Neural progenitor cell (in vitro differentiated cells): ENCODE measurements at regions not wholly inside any gene's neighbourhood (a gene's known extent, or its start where the extent isn't known, plus 50 kb on each side); places are given as distances from the start of the nearest gene placed in this dataset.

Experiments used
- DNase-seq: peaks from one replicate; pipeline ENCODE4 v3.0.0-alpha.2; 2016; ENCODE audit warnings: low spot score
- H2AFZ ChIP-seq: fragments of 200-600 bp; sonication (generic); replicated peaks from 2 replicates; pipeline ENCODE4 v1.6.1; 2016; ENCODE audit warnings: antibody characterized with exemption
- H3F3A ChIP-seq: fragments of 200-600 bp; sonication (generic); 2 replicates; pipeline ENCODE4 v1.6.1; 2016; ENCODE audit warnings: antibody characterized with exemption, low read depth
- H3K27ac ChIP-seq: fragments of 200-600 bp; sonication (generic); 2 replicates; pipeline ENCODE4 v1.5.1; 2016; ENCODE audit warnings: mild to moderate bottlenecking
- H3K27me3 ChIP-seq: fragments of 200-600 bp; sonication (generic); 2 replicates; pipeline ENCODE4 v1.6.1; 2016; ENCODE audit warnings: mild to moderate bottlenecking, moderate library complexity
- H3K36me3 ChIP-seq: fragments of 200-600 bp; sonication (generic); 2 replicates; pipeline ENCODE4 v1.5.1; 2016
- H3K4me1 ChIP-seq: fragments of 200-600 bp; sonication (generic); 2 replicates; pipeline ENCODE4 v1.6.1; 2016; ENCODE audit warnings: mixed run types
- H3K4me2 ChIP-seq: fragments of 200-600 bp; sonication (generic); 2 replicates; pipeline ENCODE4 v1.6.1; 2016
- H3K4me3 ChIP-seq: fragments of 200-600 bp; sonication (generic); 2 replicates; pipeline ENCODE4 v1.5.1; 2016
- H3K79me2 ChIP-seq: fragments of 200-600 bp; sonication (generic); 2 replicates; pipeline ENCODE4 v1.6.1; 2016; ENCODE audit warnings: low read depth
- H3K9ac ChIP-seq: fragments of 200-600 bp; sonication (generic); 2 replicates; pipeline ENCODE4 v1.6.1; 2016
- H3K9me3 ChIP-seq: fragments of 200-600 bp; sonication (generic); 2 replicates; pipeline ENCODE4 v1.5.1; 2016; ENCODE audit warnings: low read depth
- H4K20me1 ChIP-seq: fragments of 200-600 bp; sonication (generic); 2 replicates; pipeline ENCODE4 v1.6.1; 2016; ENCODE audit warnings: low read depth
- H3K27ac Mint-ChIP-seq: 3 replicates; pipeline ENCODE4 v1.8.0; 2021; ENCODE audit warnings: mixed read lengths
- H3K27me3 Mint-ChIP-seq: 2 replicates; pipeline ENCODE4 v1.8.0; 2022; ENCODE audit warnings: low read depth, mild to moderate bottlenecking, inconsistent platforms, moderate library complexity, mixed read lengths; ENCODE audit not compliant: insufficient read depth
- H3K36me3 Mint-ChIP-seq: 3 replicates; pipeline ENCODE4 v1.8.0; 2021; ENCODE audit warnings: mixed read lengths
- H3K4me1 Mint-ChIP-seq: 3 replicates; pipeline ENCODE4 v1.8.0; 2021; ENCODE audit warnings: mixed read lengths
- H3K4me3 Mint-ChIP-seq: 3 replicates; pipeline ENCODE4 v1.8.0; 2021; ENCODE audit warnings: mild to moderate bottlenecking, moderate library complexity, mixed read lengths
- H3K9me3 Mint-ChIP-seq: 3 replicates; pipeline ENCODE4 v1.8.0; 2020; ENCODE audit warnings: mixed read lengths
- EZH2 ChIP-seq: fragments of 200-600 bp; sonication (generic); IDR thresholded peaks from 2 replicates; pipeline ENCODE4 v1.6.1; 2017; ENCODE audit warnings: antibody characterized with exemption, mild to moderate bottlenecking, moderate library complexity
- EZH2phosphoT487 ChIP-seq: fragments of 200-600 bp; sonication (generic); IDR thresholded peaks from 2 replicates; pipeline ENCODE4 v1.6.1; 2017; ENCODE audit warnings: antibody characterized with exemption
- TF ChIP-seq, protein P1 (sequence below): fragments of 200-600 bp; sonication (generic); IDR thresholded peaks from 2 replicates; pipeline ENCODE4 v1.5.1; 2017; ENCODE audit warnings: antibody characterized with exemption, mild to moderate bottlenecking

DNA sequence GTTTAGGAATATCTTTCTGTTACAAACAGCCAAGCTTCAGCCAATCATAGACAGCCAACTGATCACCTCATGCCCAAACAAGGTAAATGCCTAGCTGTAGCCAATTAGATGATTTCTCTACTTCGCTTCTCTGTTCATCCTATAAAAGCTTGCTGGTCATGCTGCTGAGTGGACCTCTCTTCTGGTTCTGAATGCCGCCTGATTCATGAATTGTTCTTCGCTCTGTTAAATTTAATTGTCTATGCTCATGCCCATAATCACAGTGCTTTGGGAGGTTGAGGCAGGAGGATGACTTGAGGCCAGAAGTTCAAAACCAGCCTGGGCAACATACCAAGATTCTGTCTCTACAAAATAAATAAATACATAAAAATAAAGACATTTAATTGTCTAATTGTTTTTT, 698.1 kb upstream of the NRP1 start:
- no peaks in the 10 kb centered on the region for H3F3A ChIP-seq
- no peak overlapping the region for H2AFZ ChIP-seq
- H3K27me3 Mint-ChIP-seq = peaks cover 2% of the 10 kb centered on the region
- no peaks in the 10 kb centered on the region for H4K20me1 ChIP-seq
- H3K4me1 Mint-ChIP-seq = no peaks in the 10 kb centered on the region
- H3K4me1 ChIP-seq = no peaks in the 10 kb centered on the region
- H3K36me3 Mint-ChIP-seq = no peaks in the 10 kb centered on the region
- H3K4me2 ChIP-seq = no peak overlapping the region
- no peak overlapping the region for H3K27ac Mint-ChIP-seq
- no peak overlapping the region for H3K9ac ChIP-seq
- TF ChIP-seq, protein P1, sequence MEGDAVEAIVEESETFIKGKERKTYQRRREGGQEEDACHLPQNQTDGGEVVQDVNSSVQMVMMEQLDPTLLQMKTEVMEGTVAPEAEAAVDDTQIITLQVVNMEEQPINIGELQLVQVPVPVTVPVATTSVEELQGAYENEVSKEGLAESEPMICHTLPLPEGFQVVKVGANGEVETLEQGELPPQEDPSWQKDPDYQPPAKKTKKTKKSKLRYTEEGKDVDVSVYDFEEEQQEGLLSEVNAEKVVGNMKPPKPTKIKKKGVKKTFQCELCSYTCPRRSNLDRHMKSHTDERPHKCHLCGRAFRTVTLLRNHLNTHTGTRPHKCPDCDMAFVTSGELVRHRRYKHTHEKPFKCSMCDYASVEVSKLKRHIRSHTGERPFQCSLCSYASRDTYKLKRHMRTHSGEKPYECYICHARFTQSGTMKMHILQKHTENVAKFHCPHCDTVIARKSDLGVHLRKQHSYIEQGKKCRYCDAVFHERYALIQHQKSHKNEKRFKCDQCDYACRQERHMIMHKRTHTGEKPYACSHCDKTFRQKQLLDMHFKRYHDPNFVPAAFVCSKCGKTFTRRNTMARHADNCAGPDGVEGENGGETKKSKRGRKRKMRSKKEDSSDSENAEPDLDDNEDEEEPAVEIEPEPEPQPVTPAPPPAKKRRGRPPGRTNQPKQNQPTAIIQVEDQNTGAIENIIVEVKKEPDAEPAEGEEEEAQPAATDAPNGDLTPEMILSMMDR = no peak
- TF ChIP-seq EZH2phosphoT487 (no peak), EZH2 (no peak)
- no peak for DNase-seq
- H3K9me3 Mint-ChIP-seq = peaks cover 5% of the 10 kb centered on the region
- no peak overlapping the region for H3K27ac ChIP-seq
- no peaks in the 10 kb centered on the region for H3K36me3 ChIP-seq
- no peaks in the 10 kb centered on the region for H3K27me3 ChIP-seq
- H3K4me3 ChIP-seq = no peak overlapping the region
- H3K9me3 ChIP-seq = no peaks in the 10 kb centered on the region
- H3K4me3 Mint-ChIP-seq = no peak overlapping the region
- no peaks in the 10 kb centered on the region for H3K79me2 ChIP-seq

DNA sequence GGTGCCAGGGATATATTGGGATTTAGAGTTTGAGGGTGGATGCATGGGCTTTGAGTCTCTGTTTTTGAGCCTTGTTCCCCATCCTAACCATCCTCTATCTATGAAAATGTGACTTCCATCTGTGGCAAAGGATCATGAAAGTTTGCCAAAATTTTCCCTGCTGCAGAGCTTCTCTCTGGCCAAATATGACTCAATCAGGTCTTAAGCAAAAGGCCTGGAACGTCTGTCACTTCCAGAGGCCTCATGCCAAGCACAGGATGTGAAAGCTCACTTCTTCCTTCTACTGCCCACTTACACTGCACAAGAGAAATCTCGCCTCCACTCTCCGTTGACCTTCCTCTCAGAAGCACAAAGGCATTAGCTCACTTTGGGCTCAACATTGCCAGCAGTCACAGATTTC, 696.9 kb upstream of the NRP1 start:
- Histone ChIP-seq H3K4me3 (no peak overlapping the region), H3K27ac (no peak overlapping the region), H4K20me1 (no peaks in the 10 kb centered on the region), H3K79me2 (no peaks in the 10 kb centered on the region), H3F3A (no peaks in the 10 kb centered on the region), H3K4me2 (no peak overlapping the region), H3K36me3 (no peaks in the 10 kb centered on the region), H3K27me3 (no peaks in the 10 kb centered on the region), H3K9me3 (no peaks in the 10 kb centered on the region), H3K4me1 (no peaks in the 10 kb centered on the region), H3K9ac (no peak overlapping the region), H2AFZ (no peak overlapping the region)
- no peaks in the 10 kb centered on the region for H3K4me1 Mint-ChIP-seq
- no peak for DNase-seq
- no peak overlapping the region for H3K27ac Mint-ChIP-seq
- H3K4me3 Mint-ChIP-seq = no peak overlapping the region
- H3K9me3 Mint-ChIP-seq = peaks cover 2% of the 10 kb centered on the region
- H3K27me3 Mint-ChIP-seq = peaks cover 2% of the 10 kb centered on the region
- TF ChIP-seq EZH2 (no peak), EZH2phosphoT487 (no peak)
- TF ChIP-seq, protein P1 = no peak
- no peaks in the 10 kb centered on the region for H3K36me3 Mint-ChIP-seq

DNA sequence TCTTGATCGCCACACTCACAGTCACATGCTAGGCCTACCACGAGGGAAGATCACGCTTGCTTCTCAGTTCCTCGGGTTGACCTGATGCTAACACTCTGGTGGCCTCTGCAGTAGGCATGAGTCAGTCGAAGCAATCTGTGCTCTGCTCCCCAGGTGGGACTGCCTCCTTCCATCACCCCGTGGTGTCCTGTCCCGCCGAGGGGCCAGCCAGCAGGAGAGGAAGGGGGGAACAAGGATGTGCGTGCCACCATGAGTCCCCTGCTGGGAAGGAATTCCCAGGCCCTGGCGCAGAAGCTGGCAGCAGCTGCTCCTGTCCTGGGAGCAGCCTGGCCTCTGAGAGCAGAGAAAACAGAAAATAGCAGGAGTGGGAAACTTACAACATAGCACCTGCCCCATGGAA, 695.0 kb upstream of the NRP1 start:
- Histone ChIP-seq H3K27ac (no peak overlapping the region), H4K20me1 (no peaks in the 10 kb centered on the region), H3K9me3 (no peaks in the 10 kb centered on the region), H3K4me1 (no peaks in the 10 kb centered on the region), H3K27me3 (no peaks in the 10 kb centered on the region), H2AFZ (no peak overlapping the region), H3F3A (no peaks in the 10 kb centered on the region), H3K4me2 (no peak overlapping the region), H3K36me3 (no peaks in the 10 kb centered on the region), H3K79me2 (no peaks in the 10 kb centered on the region), H3K9ac (no peak overlapping the region), H3K4me3 (no peak overlapping the region)
- H3K4me3 Mint-ChIP-seq = no peak overlapping the region
- H3K27ac Mint-ChIP-seq = no peak overlapping the region
- H3K36me3 Mint-ChIP-seq = no peaks in the 10 kb centered on the region
- H3K9me3 Mint-ChIP-seq = peaks cover 5% of the 10 kb centered on the region
- H3K27me3 Mint-ChIP-seq = peaks cover 2% of the 10 kb centered on the region
- peaks cover 3% of the 10 kb centered on the region for H3K4me1 Mint-ChIP-seq
- no peak for DNase-seq
- TF ChIP-seq, protein P1 = no peak
- TF ChIP-seq EZH2phosphoT487 (no peak), EZH2 (no peak)

DNA sequence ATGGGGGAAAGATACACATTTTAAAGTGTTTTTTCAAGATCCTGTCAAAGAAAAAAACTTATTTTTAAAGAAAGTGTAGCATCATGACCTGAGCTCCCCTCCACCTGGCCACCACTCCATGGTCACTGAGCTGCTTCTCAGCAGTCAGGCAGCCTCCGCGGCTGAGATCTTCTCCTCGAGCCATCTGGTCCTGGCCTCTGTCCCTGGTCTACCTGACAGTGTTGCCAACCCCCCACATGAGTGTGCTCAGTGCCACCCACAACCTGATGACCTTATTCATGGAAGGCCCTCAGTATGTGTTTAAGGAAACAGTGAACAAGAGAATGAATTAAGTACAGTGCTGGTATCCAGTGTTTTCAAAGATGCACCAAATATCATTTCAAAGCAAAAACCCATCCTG, 694.5 kb upstream of the NRP1 start:
- Histone ChIP-seq H3F3A (no peaks in the 10 kb centered on the region), H3K36me3 (no peaks in the 10 kb centered on the region), H2AFZ (no peak overlapping the region), H3K27me3 (no peaks in the 10 kb centered on the region), H3K4me1 (no peaks in the 10 kb centered on the region), H3K4me3 (no peak overlapping the region), H3K4me2 (no peak overlapping the region), H4K20me1 (no peaks in the 10 kb centered on the region), H3K79me2 (no peaks in the 10 kb centered on the region), H3K27ac (no peak overlapping the region), H3K9ac (no peak overlapping the region), H3K9me3 (no peaks in the 10 kb centered on the region)
- H3K4me3 Mint-ChIP-seq = no peak overlapping the region
- peaks cover 2% of the 10 kb centered on the region for H3K27me3 Mint-ChIP-seq
- TF ChIP-seq, protein P1 = no peak
- TF ChIP-seq EZH2phosphoT487 = no peak
- H3K4me1 Mint-ChIP-seq = peaks cover 3% of the 10 kb centered on the region
- no peak for DNase-seq
- no peaks in the 10 kb centered on the region for H3K36me3 Mint-ChIP-seq
- H3K27ac Mint-ChIP-seq = no peak overlapping the region
- peaks cover 5% of the 10 kb centered on the region for H3K9me3 Mint-ChIP-seq
